Non-pigmented ciliary epithelial cell (primary cell): ENCODE measurements at regions not wholly inside any gene's neighbourhood (a gene's known extent, or its start where the extent isn't known, plus 50 kb on each side); places are given as distances from the start of the nearest gene placed in this dataset.
"Not testable (repeated sequence)": the region's sequence is repeated elsewhere in the genome, so short reads cannot be mapped to it uniquely, and the experiment has no call there.

Source experiments
- DNase-seq: peaks from one replicate; pipeline ENCODE4 v3.0.0-alpha.2; 2010; ENCODE audit warnings: low read depth

DNA sequence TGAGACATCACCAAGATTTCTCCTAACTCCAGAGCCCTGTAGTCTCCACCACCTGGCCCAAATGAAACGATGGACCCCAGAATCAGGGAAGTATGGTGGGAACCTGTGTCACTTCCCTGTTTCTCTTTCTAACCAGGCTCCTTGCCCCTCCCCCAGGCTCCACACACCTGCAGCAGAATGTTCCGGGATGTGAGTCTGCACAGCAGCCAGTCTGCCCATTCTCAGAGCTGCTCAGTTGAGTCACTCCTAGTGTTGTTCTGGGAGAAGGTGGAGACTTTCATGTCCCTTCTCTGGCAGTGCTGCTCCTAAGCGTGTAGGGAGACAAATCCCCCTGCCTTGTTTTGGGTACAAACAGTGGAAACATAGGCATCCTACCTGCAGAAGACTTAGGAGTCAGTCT, 76.0 kb upstream of the XPA start:
- no peak for DNase-seq

DNA sequence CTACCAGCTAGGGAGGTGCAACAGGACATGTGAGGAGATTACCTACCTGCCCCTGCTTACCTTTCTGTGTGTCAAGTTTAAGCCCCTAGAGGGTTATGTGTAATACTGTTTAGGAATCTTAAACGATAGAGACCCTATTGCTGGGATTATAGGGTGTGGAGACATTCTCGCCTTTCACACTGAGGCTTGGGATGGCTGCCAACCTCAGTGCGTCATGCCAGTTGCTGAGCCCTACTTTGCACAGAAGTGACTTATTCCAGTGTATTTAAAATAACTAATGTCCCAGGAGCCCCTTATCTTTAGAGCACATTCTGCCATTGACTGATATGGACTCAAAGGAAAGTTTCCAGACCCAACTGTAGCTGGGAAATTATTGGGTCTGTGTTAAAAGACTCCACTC, 76.6 kb upstream of the XPA start:
- no peak for DNase-seq

DNA sequence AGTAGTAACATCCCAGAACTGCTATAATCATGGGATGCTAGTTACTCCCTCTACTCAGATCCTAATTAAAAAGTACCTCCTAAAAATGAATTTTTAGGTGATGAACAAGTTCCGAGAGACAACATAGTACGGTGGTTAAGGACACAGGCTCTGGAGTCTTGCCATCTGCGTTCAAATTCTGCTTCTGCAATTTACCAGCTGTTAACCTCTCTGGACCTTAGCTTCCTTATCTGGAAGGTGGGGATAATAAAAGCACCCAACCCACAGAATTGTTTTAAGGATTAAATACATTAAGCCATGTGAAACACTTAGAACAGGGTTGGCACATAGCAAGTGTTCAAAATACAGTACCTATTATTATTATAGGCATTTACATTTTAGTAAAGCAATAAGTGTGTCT, 77.5 kb upstream of the XPA start:
- DNase-seq, result no peak

- DNase-seq, result not testable (repeated sequence)
Measured at GRCh38 chr9:97778740-97779139, 74.3 kb upstream of the FOXE1 start.

- no peak for DNase-seq
Measured at GRCh38 chr9:97779608-97780007, 73.4 kb upstream of the FOXE1 start.

DNA sequence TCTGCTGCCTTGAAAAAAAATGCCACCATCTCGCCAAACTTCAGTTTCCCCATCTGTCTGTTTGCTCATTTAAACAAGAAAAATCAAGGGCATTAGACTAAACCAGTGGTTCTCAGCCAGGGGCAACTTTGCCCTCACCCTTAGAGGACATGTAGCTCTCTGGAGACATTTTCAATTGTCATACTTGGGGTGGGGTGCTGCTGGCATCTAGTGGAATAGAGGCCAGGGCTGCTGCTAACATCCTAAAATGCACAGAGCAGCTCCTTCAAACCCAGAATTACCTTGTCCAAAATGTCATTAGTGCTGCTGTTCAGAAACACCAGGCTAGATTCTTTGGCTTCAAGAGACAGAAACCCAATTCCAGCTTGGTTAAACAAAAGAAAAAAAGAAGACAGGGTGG, 71.1 kb upstream of the FOXE1 start:
- DNase-seq, result no peak

GRCh38 chr9:97786341-97786740, 66.7 kb upstream of the FOXE1 start:
- DNase-seq, result no peak

DNA sequence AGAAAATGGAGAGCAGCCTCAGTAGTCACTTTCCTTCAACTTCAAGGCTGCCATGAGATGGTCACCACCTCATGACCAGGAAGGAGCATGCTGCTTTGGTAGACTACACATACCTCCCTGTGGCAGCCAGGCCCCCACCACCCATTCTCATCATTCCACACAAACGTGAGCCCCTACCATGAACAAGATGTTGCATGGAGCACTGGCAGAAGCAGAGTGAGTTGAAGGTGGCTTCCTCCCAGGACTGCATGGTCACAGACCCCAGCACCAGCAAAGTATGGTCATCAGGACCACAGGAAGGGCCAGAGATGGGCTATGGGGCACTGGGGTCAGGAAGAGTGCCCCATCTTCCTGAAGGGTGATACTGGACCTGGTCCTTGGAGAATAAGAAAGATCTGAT, 65.5 kb upstream of the FOXE1 start:
- no peak for DNase-seq

- DNase-seq, result no peak
Measured at GRCh38 chr9:97788763-97789663, 64.0 kb upstream of the FOXE1 start.

GRCh38 chr9:97790542-97790941, 62.5 kb upstream of the FOXE1 start:
- DNase-seq, result no peak

DNA sequence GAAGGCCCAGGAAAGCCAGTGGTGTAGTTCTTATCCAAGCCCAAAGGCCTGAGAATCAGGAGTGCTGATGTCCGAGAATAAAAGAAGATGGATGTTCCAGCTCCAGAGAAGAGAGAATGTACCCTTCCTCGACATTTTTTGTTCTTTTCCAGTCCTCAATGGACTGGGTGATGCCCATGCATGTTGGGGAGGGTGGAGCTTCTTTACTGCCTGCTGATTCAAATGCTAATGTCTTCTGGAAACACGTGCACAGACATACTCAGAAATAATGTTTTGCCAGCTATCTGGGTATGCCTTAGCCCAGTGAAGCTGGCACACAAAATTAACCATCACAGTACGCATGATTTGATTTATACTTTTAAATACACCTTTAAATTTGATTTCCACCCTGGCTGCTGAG, 61.5 kb upstream of the FOXE1 start:
- no peak for DNase-seq

DNA sequence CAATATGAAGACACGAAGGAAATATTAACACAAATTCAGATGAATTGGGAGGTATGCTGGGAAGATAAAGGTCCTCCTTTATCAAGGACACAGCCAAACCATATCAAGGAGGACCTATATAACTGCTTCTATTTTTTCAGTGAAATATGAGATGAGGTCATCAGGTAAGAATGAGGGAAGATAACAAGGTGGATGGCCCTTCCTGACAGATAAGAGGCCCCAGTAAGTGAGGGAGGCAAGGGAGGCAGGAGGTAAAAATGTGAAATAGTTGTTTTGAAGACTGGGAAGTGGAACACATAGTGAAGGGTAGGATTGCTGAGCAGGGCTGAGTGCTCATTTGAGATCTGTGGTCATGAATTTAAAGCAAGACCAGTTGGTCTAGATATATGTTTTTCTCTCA, 60.0 kb upstream of the FOXE1 start:
- DNase-seq, result no peak

DNA sequence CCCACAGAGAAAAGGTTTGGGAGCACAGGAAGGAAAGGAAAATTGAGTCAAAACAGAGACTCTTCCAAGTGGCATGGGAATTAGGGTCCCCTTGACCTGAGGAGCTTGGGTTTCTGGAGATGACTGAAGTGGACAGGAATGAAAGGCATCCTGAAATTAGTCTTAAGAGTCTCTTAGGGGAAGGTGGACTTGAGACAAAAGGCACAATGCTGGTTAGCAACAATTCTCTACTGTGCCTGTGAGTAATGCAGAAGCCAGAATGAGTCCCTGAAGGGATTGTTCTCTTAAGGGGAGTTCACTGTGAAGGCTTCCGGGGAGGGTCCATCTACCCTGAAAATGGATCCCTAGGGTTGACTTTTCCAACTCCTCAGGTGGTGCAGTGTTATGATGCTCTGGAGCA, 58.4 kb upstream of the FOXE1 start:
- DNase-seq, result no peak

GRCh38 chr9:97796176-97796575, 56.9 kb upstream of the FOXE1 start:
- not testable (repeated sequence) for DNase-seq

DNA sequence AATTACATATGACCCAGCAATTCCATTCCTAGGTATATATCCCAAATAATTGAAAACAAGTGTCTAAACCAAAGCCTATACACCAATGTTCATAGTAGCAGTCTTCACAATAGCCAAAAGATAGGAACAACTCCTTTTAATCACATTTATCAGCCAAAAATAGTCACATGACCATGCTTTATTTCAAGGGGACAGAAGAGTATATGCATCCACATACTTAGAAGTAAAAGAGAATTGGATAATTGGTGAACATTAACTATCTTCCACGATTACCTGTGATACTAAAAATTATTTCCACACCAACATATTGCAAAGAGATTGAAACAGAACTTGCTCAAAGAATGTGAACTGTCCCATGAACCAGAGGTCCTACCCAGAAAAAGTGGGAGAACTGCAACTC, 51.8 kb upstream of the FOXE1 start:
- DNase-seq, result no peak

GRCh38 chr9:97802276-97802675, 50.8 kb upstream of the FOXE1 start:
- DNase-seq, result no peak

GRCh38 chr9:97803167-97804058, 49.6 kb upstream of the FOXE1 start:
- no peak for DNase-seq
